ENCODE measurements at regions not wholly inside any gene's neighbourhood (a gene's known extent, or its start where the extent isn't known, plus 50 kb on each side); places are given as distances from the start of the nearest gene placed in this dataset.

DNA sequence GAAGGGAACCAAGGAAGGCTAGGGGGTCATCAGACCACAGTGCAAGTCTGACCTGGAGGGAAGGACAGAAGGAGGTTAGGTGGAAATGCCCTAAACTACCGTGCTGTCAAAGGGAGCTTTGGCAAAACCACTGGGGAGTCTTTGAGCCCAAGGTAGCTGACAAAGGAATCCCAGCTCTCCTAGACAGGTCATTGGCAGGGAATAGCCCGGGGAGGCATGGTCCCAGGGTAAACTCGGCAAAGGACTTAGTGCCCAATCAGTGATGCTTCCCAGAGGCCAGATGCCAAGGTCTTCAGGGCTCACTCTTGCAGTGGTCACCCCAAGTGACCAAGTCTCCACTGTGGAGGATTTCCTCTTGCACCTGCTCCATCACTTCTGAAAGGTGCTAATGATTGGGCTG is 102.3 kb upstream of the CDYL start:
- TF ChIP-seq CTCF (IDR thresholded peaks at IDR 0.05; ENCODE audit: low read length) (no peak), EZH2 (IDR thresholded peaks at IDR 0.05; ENCODE audit: borderline replicate concordance, low read length) (no peak)
- Histone ChIP-seq H3K36me3 (ENCODE audit: insufficient read depth, low read length) (no peaks in the 10 kb centered on the region), H3K9me2 (ENCODE audit: low read depth, low read length) (no peaks in the 10 kb centered on the region), H3F3A (ENCODE audit: insufficient read depth, low read length) (no peaks in the 10 kb centered on the region), H3K4me1 (ENCODE audit: insufficient read depth, low read length, severe bottlenecking) (no peaks in the 10 kb centered on the region), H3K4me3 (ENCODE audit: low read depth, low read length, poor library complexity, severe bottlenecking) (no peak overlapping the region), H3K9me3 (ENCODE audit: low read length) (no peaks in the 10 kb centered on the region), H2AFZ (ENCODE audit: low read length) (no peak overlapping the region), H3K9ac (ENCODE audit: low read length) (no peak overlapping the region), H3K27me3 (ENCODE audit: insufficient read depth, low read length) (no peaks in the 10 kb centered on the region; the same call in 1 of the 2 replicates), H3K79me2 (ENCODE audit: insufficient read depth, low read length) (no peaks in the 10 kb centered on the region), H3K4me2 (ENCODE audit: low read length) (no peak overlapping the region), H4K20me1 (ENCODE audit: insufficient read depth, low read length) (no peaks in the 10 kb centered on the region), H3K27ac (ENCODE audit: low read depth, low read length, poor library complexity, severe bottlenecking) (no peak overlapping the region)

- Histone ChIP-seq H3K9ac (ENCODE audit: low read length) (no peak overlapping the region), H3K4me1 (ENCODE audit: insufficient read depth, low read length, severe bottlenecking) (no peaks in the 10 kb centered on the region), H2AFZ (ENCODE audit: low read length) (no peak overlapping the region), H4K20me1 (ENCODE audit: insufficient read depth, low read length) (no peaks in the 10 kb centered on the region), H3K9me2 (ENCODE audit: low read depth, low read length) (no peaks in the 10 kb centered on the region), H3F3A (ENCODE audit: insufficient read depth, low read length) (no peaks in the 10 kb centered on the region), H3K4me3 (ENCODE audit: low read depth, low read length, poor library complexity, severe bottlenecking) (no peak overlapping the region), H3K27ac (ENCODE audit: low read depth, low read length, poor library complexity, severe bottlenecking) (no peak overlapping the region), H3K4me2 (ENCODE audit: low read length) (no peak overlapping the region), H3K79me2 (ENCODE audit: insufficient read depth, low read length) (no peaks in the 10 kb centered on the region), H3K9me3 (ENCODE audit: low read length) (no peaks in the 10 kb centered on the region), H3K27me3 (ENCODE audit: insufficient read depth, low read length) (no peaks in the 10 kb centered on the region; the same call in 1 of the 2 replicates), H3K36me3 (ENCODE audit: insufficient read depth, low read length) (no peaks in the 10 kb centered on the region)
- no peak for TF ChIP-seq CTCF (IDR thresholded peaks at IDR 0.05; ENCODE audit: low read length)
- no peak for TF ChIP-seq EZH2 (IDR thresholded peaks at IDR 0.05; ENCODE audit: borderline replicate concordance, low read length)
Observed at GRCh38 chr6:4672772-4673171, 103.4 kb upstream of the CDYL start.

- Histone ChIP-seq H3K4me1 (ENCODE audit: insufficient read depth, low read length, severe bottlenecking) (no peaks in the 10 kb centered on the region), H3F3A (ENCODE audit: insufficient read depth, low read length) (no peaks in the 10 kb centered on the region), H3K4me2 (ENCODE audit: low read length) (no peak overlapping the region), H2AFZ (ENCODE audit: low read length) (no peak overlapping the region), H4K20me1 (ENCODE audit: insufficient read depth, low read length) (no peaks in the 10 kb centered on the region), H3K9me3 (ENCODE audit: low read length) (no peaks in the 10 kb centered on the region), H3K27ac (ENCODE audit: low read depth, low read length, poor library complexity, severe bottlenecking) (no peak overlapping the region), H3K9ac (ENCODE audit: low read length) (no peak overlapping the region), H3K79me2 (ENCODE audit: insufficient read depth, low read length) (no peaks in the 10 kb centered on the region), H3K4me3 (ENCODE audit: low read depth, low read length, poor library complexity, severe bottlenecking) (no peak overlapping the region), H3K36me3 (ENCODE audit: insufficient read depth, low read length) (no peaks in the 10 kb centered on the region), H3K9me2 (ENCODE audit: low read depth, low read length) (no peaks in the 10 kb centered on the region), H3K27me3 (ENCODE audit: insufficient read depth, low read length) (no peaks in the 10 kb centered on the region; the same call in 1 of the 2 replicates)
- no peak for TF ChIP-seq EZH2 (IDR thresholded peaks at IDR 0.05; ENCODE audit: borderline replicate concordance, low read length)
- TF ChIP-seq CTCF (IDR thresholded peaks at IDR 0.05; ENCODE audit: low read length) = no peak
Observed at GRCh38 chr6:4671587-4672115, 104.6 kb upstream of the CDYL start.

All from OCI-LY1 (cell line).